DMS79 (cell line): ENCODE measurements at regions not wholly inside any gene's neighbourhood (a gene's known extent, or its start where the extent isn't known, plus 50 kb on each side); places are given as distances from the start of the nearest gene placed in this dataset.

Experiments
- DNase-seq: peaks from one replicate; lab custom pipeline; 2025; lab: John Stamatoyannopoulos, UW

- no peak for DNase-seq
These were observed 72.7 kb upstream of the AKAP13 start for GRCh38 chr15:85307687-85308045.

- DNase-seq, result no peak
These were observed 68.8 kb upstream of the AKAP13 start for GRCh38 chr15:85311647-85312046.

GRCh38 chr15:85312486-85312885, 67.9 kb upstream of the AKAP13 start:
- no peak for DNase-seq

DNA sequence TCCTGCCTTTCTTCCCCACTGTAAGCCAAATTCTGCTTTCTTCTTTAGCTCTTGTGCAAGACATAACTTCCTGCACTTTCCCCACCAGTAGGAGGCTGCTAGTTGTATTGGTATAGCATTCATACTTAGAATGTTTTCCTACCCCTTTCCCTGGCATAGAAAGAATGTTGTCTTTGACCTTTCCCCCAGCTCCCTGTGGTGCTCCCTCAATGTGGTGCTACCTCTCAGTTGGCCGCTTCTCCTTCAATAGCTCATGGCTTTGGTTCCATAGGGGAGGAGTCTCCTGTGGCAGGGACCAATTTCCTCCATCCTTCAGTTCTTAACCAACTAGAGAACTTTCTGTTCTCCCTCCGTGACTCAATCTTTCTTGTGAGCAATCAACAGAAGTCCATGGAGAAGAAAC, 67.5 kb upstream of the AKAP13 start:
- DNase-seq, result no peak

GRCh38 chr15:85313339-85313738, 67.1 kb upstream of the AKAP13 start:
- no peak for DNase-seq

GRCh38 chr15:85314146-85314545, 66.3 kb upstream of the AKAP13 start:
- no peak for DNase-seq

GRCh38 chr15:85314633-85315032, 65.8 kb upstream of the AKAP13 start:
- DNase-seq, result no peak

DNA sequence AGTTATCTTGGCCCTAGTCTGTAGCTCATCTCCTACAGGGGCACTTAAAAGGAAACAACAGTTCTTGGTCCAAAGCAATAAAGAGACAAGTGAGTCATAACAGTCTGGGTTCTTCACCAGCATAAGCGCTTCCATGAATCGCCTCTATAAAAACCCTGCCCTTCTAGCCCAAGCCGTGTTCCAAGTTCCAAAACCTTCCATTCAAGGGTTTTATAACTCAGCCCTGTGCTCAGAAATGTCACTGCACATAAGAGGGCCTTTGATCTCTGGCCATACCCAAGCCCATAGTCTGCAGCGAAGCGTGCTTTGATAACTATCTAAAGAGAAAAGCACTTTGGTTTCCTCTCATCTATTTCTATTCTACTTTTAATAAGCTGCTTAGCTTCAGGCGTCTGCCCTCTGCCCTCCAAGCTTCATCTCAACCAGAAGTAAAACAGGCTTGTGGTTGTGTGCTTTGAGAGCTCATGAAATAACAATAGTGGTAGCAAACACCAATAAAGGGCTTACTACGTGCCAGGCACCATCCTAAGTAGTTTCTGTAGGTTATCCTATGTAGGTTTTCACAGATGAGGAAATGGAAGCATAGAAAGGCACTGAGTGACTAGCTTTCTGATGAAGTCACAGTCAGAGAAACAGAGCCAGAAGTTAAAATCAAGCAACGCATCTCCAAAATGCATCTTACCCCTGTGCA, 64.0 kb upstream of the AKAP13 start:
- DNase-seq, result no peak

DNA sequence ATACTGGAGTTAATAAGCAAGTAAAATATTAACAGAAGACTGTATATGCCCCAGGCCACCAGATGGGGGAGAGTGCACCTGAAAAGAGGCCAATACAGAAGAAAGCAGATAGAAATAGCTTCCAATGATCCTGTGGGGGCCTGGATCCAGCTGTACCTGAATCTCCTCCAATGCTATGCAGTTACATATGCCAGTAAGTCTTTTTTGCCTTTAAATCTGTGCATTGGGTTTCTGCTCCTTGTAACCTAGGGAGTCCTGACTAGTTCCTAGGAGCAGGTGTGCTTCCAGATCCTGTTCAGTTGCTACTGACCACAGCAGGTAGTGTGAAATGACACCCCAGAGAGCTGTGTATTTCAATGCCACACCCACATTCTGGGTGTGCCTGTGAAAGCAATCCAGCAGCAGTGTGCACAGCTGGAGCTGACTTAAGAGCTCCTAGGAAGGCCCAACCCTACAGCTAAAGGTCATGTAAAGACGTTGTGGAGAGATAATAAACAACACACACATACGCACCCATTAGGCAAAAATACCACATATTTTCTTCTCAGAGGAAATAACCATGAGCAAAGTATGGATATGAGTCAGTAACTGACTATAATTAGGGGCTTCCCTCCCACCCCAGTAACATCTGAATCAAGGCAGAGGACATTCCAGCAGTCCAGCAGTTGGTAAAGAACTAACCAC, 62.2 kb upstream of the AKAP13 start:
- no peak for DNase-seq

DNA sequence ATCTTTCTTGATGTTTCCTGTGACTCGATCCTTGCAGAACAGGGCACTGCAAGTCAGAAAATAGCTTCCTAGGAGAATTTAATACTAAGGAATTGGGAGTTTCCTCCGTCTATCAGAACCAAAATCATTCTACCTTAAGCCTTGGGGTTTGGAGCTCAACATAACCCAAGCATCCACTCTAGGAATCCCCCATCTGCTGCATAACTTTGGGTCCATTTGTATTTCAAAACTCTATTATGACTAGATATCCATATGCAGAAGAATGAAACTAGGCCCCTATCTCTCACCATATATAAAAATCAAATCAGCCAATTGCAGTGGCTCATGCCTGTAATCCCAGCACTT, 61.7 kb upstream of the AKAP13 start:
- no peak for DNase-seq

GRCh38 chr15:85324202-85324601, 56.2 kb upstream of the AKAP13 start:
- DNase-seq, result no peak

- no peak for DNase-seq
These were observed 54.6 kb upstream of the AKAP13 start for GRCh38 chr15:85325834-85326233.

DNA sequence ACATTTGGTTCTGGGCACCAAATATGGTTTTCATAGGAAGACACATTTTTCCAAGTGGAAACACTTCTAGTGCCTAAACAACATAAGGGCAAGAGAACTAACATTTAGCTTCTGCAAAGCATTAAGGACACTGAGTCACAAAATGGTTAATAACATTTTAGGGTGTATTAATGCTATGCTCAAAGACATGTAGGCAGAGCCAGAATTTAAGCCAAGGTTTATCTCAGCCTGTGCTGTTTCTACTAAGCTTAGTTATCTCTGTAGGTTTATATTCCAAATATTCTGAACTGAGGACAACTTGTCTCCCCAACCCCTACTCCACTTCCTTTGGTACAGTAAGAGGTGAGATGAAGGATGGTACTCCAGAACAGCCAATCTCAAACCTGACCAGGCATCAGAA, 54.1 kb upstream of the AKAP13 start:
- DNase-seq, result no peak

DNA sequence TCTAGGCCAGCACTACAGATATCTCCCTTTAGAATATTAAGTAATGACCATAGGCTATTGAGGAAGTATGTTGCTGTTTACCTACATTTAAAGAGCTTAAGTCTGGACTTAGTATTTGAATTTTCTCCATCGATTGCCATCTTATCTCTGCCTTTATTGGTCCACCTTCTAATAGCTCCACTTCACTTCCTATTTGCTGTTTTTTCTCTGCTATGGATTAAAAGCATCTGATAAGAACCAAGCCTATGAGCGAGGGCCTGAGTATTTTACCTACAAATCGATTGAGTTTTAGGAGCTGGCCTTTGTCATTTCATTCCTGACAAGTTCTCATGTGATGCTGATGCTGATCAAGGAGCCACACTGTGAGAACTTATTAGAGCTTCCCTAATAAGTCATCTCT, 52.6 kb upstream of the AKAP13 start:
- no peak for DNase-seq

DNA sequence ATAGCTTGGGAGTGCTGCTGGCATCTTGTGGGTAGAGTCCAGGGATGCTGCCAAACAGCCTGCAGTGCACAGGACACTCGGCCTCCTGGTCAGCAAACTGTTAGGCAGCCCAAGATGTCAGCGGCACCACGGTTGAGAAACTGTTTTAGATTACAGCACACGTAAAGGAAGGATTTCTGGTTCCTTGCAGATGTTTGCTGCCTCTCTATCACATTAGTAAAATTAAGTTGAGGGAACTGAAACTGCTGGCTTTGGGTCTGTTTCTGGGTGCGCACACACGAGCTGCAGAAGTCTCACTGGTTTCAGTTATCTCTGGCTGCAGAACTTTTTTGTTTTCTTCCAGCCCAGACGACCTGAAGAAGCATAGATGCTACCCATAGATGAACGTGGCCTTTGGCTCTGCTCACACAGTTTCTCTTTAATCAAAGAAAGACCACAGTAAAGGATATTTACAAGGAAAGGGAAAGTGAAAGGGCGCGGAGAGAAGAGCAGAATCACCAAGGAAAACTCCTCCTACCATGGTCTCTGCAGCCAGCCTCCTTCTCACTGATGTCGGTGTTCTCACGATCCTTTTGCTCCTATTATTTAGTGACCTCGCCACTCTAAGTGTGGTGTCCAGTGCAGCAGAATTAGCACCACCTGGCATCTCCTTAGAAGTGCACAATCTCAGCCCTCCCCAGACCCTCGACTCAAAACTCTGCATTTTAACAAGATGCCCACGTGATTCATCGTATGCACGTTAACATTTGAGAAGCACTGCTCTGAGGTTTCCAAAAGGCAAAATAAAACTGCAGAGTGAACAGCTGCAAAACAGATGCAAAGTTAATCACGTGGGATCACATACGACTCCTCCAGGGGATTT, 50.6 kb upstream of the AKAP13 start:
- DNase-seq, result no peak
